Keratinocyte (primary cell): ENCODE measurements at regions not wholly inside any gene's neighbourhood (a gene's known extent, or its start where the extent isn't known, plus 50 kb on each side); places are given as distances from the start of the nearest gene placed in this dataset.

Experiments used
- CTCF ChIP-seq, 3 experiments: IDR thresholded peaks in 1 of 3; conservative IDR thresholded peaks in 1 of 3; optimal IDR thresholded peaks in 1 of 3; 2 replicates in 2 of 3; 3 replicates in 1 of 3; pipeline versions ENCODE3 to v1.5.1; 2011; ENCODE audit warnings: low read length in 3 of 3, mild to moderate bottlenecking in 3 of 3, moderate library complexity in 2 of 3, control low read depth in 1 of 3, inconsistent platforms in 1 of 3; ENCODE audit not compliant: insufficient read depth in 2 of 3; ENCODE audit errors: extremely low read depth in 1 of 3
- EZH2 ChIP-seq: IDR thresholded peaks from one replicate; pipeline ENCODE4 v1.6.1; 2012; ENCODE audit warnings: inconsistent platforms, mild to moderate bottlenecking, low read length, moderate library complexity

GRCh38 chr2:66095820-66096345 lies 339.0 kb upstream of the MEIS1 start:
- no peak for TF ChIP-seq EZH2
- TF ChIP-seq CTCF (optimal IDR thresholded peaks at IDR 0.05 in 1 of 3, IDR thresholded peaks at IDR 0.05 in 1 of 3, conservative IDR thresholded peaks at IDR 0.05 in 1 of 3; ENCODE audit: extremely low read depth in 1 of 3, insufficient read depth in 2 of 3, low read length in 3 of 3): peak in 1 of 3 experiments; percentile 17
